Astrocyte (in vitro differentiated cells and primary cell): ENCODE measurements at regions not wholly inside any gene's neighbourhood (a gene's known extent, or its start where the extent isn't known, plus 50 kb on each side); places are given as distances from the start of the nearest gene placed in this dataset.

Experiments used
- DNase-seq: peaks from one replicate; pipeline ENCODE4 v3.0.0-alpha.2; 2010; ENCODE audit warnings: low read depth
- FAIRE-seq: peaks from 2 replicates; lab custom pipeline; 2011; peaks lifted over from hg19 to GRCh38; lab: Jason Lieb, UNC
- H2AFZ ChIP-seq: 2 replicates; pipeline ENCODE4 v1.6.0; 2012; ENCODE audit warnings: low read depth, low read length, inconsistent platforms
- H3K27ac ChIP-seq: 2 replicates; pipeline ENCODE4 v1.5.1; 2011; ENCODE audit warnings: low read depth, low read length, inconsistent platforms
- H3K27me3 ChIP-seq: 2 replicates; pipeline ENCODE4 v1.6.0; 2011; ENCODE audit warnings: low read length, inconsistent platforms; ENCODE audit not compliant: insufficient read depth
- H3K36me3 ChIP-seq: 2 replicates; pipeline ENCODE4 v1.5.1; 2011; ENCODE audit warnings: low read length, inconsistent platforms; ENCODE audit not compliant: insufficient read depth
- H3K4me1 ChIP-seq: 2 replicates; pipeline ENCODE4 v1.5.1; 2011; ENCODE audit warnings: low read length, inconsistent platforms; ENCODE audit not compliant: insufficient read depth
- H3K4me2 ChIP-seq: 2 replicates; pipeline ENCODE4 v1.6.0; 2012; ENCODE audit warnings: low read length, inconsistent platforms
- H3K4me3 ChIP-seq: 2 replicates; pipeline ENCODE4 v1.5.1; 2011; ENCODE audit warnings: low read depth, mild to moderate bottlenecking, low read length, inconsistent platforms; ENCODE audit not compliant: insufficient read depth
- H3K79me2 ChIP-seq: 2 replicates; pipeline ENCODE4 v1.6.0; 2012; ENCODE audit warnings: mild to moderate bottlenecking, low read length, inconsistent platforms; ENCODE audit not compliant: insufficient read depth
- H3K9ac ChIP-seq: 2 replicates; pipeline ENCODE4 v1.6.0; 2012; ENCODE audit warnings: mild to moderate bottlenecking, low read length, inconsistent platforms
- H3K9me3 ChIP-seq: 2 replicates; pipeline ENCODE4 v1.5.1; 2012; ENCODE audit warnings: low read depth, mild to moderate bottlenecking, low read length, inconsistent platforms; ENCODE audit not compliant: insufficient read depth
- H4K20me1 ChIP-seq: 2 replicates; pipeline ENCODE4 v1.6.0; 2012; ENCODE audit warnings: low read length, inconsistent platforms; ENCODE audit not compliant: insufficient read depth
- H3K27ac Mint-ChIP-seq: one replicate; pipeline ENCODE4 v1.8.0; 2021; ENCODE audit warnings: mild to moderate bottlenecking, mixed read lengths; ENCODE audit not compliant: unreplicated experiment
- H3K27me3 Mint-ChIP-seq: one replicate; pipeline ENCODE4 v1.8.0; 2021; ENCODE audit warnings: low read depth, mixed read lengths; ENCODE audit not compliant: unreplicated experiment
- H3K36me3 Mint-ChIP-seq: one replicate; pipeline ENCODE4 v1.8.0; 2021; ENCODE audit warnings: low read depth, mixed read lengths; ENCODE audit not compliant: unreplicated experiment
- H3K4me1 Mint-ChIP-seq: one replicate; pipeline ENCODE4 v1.8.0; 2021; ENCODE audit warnings: low read depth, mixed read lengths; ENCODE audit not compliant: unreplicated experiment
- H3K4me3 Mint-ChIP-seq: one replicate; pipeline ENCODE4 v1.8.0; 2021; ENCODE audit warnings: mild to moderate bottlenecking, moderate library complexity, mixed read lengths; ENCODE audit not compliant: unreplicated experiment
- H3K9me3 Mint-ChIP-seq: one replicate; pipeline ENCODE4 v1.8.0; 2021; ENCODE audit warnings: mild to moderate bottlenecking, mixed read lengths; ENCODE audit not compliant: unreplicated experiment
- CTCF ChIP-seq: IDR thresholded peaks from 2 replicates; pipeline ENCODE4 v1.5.1; 2011; ENCODE audit warnings: low read depth, mild to moderate bottlenecking, inconsistent platforms, low read length, moderate library complexity; ENCODE audit not compliant: insufficient read depth
- EZH2 ChIP-seq: IDR thresholded peaks from 2 replicates; pipeline ENCODE4 v1.6.1; 2012; ENCODE audit warnings: mild to moderate bottlenecking, low read length, inconsistent platforms; ENCODE audit not compliant: insufficient read depth

GRCh38 chr2:83696838-83697237 is 762.2 kb downstream of the SUCLG1 start:
- Histone ChIP-seq H3K27me3 (no peaks in the 10 kb centered on the region), H3K36me3 (no peaks in the 10 kb centered on the region), H3K79me2 (no peaks in the 10 kb centered on the region), H3K4me2 (no peak overlapping the region), H3K27ac (no peak overlapping the region), H3K9me3 (no peaks in the 10 kb centered on the region), H4K20me1 (no peaks in the 10 kb centered on the region), H2AFZ (no peak overlapping the region), H3K4me3 (no peak overlapping the region), H3K9ac (no peak overlapping the region), H3K4me1 (no peaks in the 10 kb centered on the region)
- H3K27ac Mint-ChIP-seq: no peak overlapping the region
- H3K9me3 Mint-ChIP-seq: no peaks in the 10 kb centered on the region
- no peak for FAIRE-seq
- no peaks in the 10 kb centered on the region for H3K36me3 Mint-ChIP-seq
- no peaks in the 10 kb centered on the region for H3K4me1 Mint-ChIP-seq
- H3K4me3 Mint-ChIP-seq: no peak overlapping the region
- H3K27me3 Mint-ChIP-seq: no peaks in the 10 kb centered on the region
- TF ChIP-seq EZH2 (no peak), CTCF (no peak)
- no peak for DNase-seq

GRCh38 chr2:83695530-83695929 is 763.5 kb downstream of the SUCLG1 start:
- Histone ChIP-seq H3K27ac (no peak overlapping the region), H4K20me1 (no peaks in the 10 kb centered on the region), H3K4me1 (no peaks in the 10 kb centered on the region), H3K27me3 (no peaks in the 10 kb centered on the region), H3K9ac (no peak overlapping the region), H3K79me2 (no peaks in the 10 kb centered on the region), H3K9me3 (no peaks in the 10 kb centered on the region), H3K36me3 (no peaks in the 10 kb centered on the region), H3K4me2 (no peak overlapping the region), H2AFZ (no peak overlapping the region), H3K4me3 (no peak overlapping the region)
- FAIRE-seq (no peak), DNase-seq (no peak)
- H3K4me1 Mint-ChIP-seq: no peaks in the 10 kb centered on the region
- H3K27me3 Mint-ChIP-seq: no peaks in the 10 kb centered on the region
- H3K4me3 Mint-ChIP-seq: no peak overlapping the region
- no peaks in the 10 kb centered on the region for H3K9me3 Mint-ChIP-seq
- no peak for TF ChIP-seq CTCF
- TF ChIP-seq EZH2: no peak
- no peaks in the 10 kb centered on the region for H3K36me3 Mint-ChIP-seq
- no peak overlapping the region for H3K27ac Mint-ChIP-seq

- no peaks in the 10 kb centered on the region for H3K36me3 Mint-ChIP-seq
- Histone ChIP-seq H4K20me1 (no peaks in the 10 kb centered on the region), H3K36me3 (no peaks in the 10 kb centered on the region), H3K4me1 (no peaks in the 10 kb centered on the region), H3K4me3 (no peak overlapping the region), H3K27me3 (no peaks in the 10 kb centered on the region), H3K9me3 (no peaks in the 10 kb centered on the region), H3K79me2 (no peaks in the 10 kb centered on the region), H3K27ac (no peak overlapping the region), H3K4me2 (no peak overlapping the region), H3K9ac (no peak overlapping the region), H2AFZ (no peak overlapping the region)
- H3K4me3 Mint-ChIP-seq: no peak overlapping the region
- H3K4me1 Mint-ChIP-seq: no peaks in the 10 kb centered on the region
- DNase-seq (no peak), FAIRE-seq (no peak)
- no peaks in the 10 kb centered on the region for H3K27me3 Mint-ChIP-seq
- no peak overlapping the region for H3K27ac Mint-ChIP-seq
- TF ChIP-seq CTCF (no peak), EZH2 (no peak)
- no peaks in the 10 kb centered on the region for H3K9me3 Mint-ChIP-seq
Observed at GRCh38 chr2:83695037-83695436, 764.0 kb downstream of the SUCLG1 start.
